ENCODE measurements at regions not wholly inside any gene's neighbourhood (a gene's known extent, or its start where the extent isn't known, plus 50 kb on each side); places are given as distances from the start of the nearest gene placed in this dataset.

DNA sequence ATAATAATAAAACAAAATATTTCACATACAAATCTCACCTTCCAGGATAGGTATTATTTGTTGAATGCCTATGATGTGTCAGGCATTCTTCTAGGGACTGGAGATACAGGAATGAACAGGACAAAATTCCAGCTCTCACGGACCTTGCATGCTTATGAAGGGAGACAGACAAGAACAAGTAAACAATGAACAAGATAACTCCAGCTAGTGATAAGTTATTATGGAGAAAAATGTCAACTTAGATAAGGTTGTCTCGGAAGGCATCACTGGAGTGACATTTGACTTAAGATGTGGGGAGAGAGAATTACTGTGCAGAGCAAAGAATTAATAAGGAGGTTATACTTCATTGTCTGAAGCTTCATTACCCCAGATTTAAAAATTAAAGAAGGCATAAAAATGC is 836.7 kb downstream of the SOCS6 start:
- Histone ChIP-seq H4K20me1 (ENCODE audit: insufficient read depth, low read length) (no peaks in the 10 kb centered on the region), H3K9me3 (ENCODE audit: insufficient read depth, low read length, severe bottlenecking) (peaks cover 2% of the 10 kb centered on the region), H3K4me1 (ENCODE audit: insufficient read depth, low read length) (no peaks in the 10 kb centered on the region), H3K9ac (ENCODE audit: low read depth, low read length) (no peak overlapping the region), H3K4me2 (ENCODE audit: insufficient read depth, low read length) (no peak overlapping the region), H3K4me3 (ENCODE audit: low read depth in 1 of 2, low read length in 2 of 2) (no peak overlapping the region), H3K36me3 (ENCODE audit: insufficient read depth, low read length) (no peaks in the 10 kb centered on the region), H3K27me3 (ENCODE audit: insufficient read depth, low read length, poor library complexity) (no peaks in the 10 kb centered on the region), H2AFZ (ENCODE audit: low read depth, low read length) (no peak overlapping the region), H3K27ac (ENCODE audit: low read length) (no peak overlapping the region), H3K79me2 (ENCODE audit: insufficient read depth, low read length) (no peaks in the 10 kb centered on the region)
- ATAC-seq (ENCODE audit: insufficient read depth, low read depth), result no peak
- TF ChIP-seq, protein P1, sequence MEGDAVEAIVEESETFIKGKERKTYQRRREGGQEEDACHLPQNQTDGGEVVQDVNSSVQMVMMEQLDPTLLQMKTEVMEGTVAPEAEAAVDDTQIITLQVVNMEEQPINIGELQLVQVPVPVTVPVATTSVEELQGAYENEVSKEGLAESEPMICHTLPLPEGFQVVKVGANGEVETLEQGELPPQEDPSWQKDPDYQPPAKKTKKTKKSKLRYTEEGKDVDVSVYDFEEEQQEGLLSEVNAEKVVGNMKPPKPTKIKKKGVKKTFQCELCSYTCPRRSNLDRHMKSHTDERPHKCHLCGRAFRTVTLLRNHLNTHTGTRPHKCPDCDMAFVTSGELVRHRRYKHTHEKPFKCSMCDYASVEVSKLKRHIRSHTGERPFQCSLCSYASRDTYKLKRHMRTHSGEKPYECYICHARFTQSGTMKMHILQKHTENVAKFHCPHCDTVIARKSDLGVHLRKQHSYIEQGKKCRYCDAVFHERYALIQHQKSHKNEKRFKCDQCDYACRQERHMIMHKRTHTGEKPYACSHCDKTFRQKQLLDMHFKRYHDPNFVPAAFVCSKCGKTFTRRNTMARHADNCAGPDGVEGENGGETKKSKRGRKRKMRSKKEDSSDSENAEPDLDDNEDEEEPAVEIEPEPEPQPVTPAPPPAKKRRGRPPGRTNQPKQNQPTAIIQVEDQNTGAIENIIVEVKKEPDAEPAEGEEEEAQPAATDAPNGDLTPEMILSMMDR (IDR thresholded peaks at IDR 0.05; ENCODE audit: borderline replicate concordance, extremely low read depth, low read length, poor library complexity, severe bottlenecking), result no peak
- no peak for TF ChIP-seq EZH2 (IDR thresholded peaks at IDR 0.05; ENCODE audit: borderline replicate concordance, low read depth, low read length, severe bottlenecking)
- DNase-seq, result no peak

- DNase-seq, result no peak
- no peaks in the 10 kb centered on the region for H3K9me3 ChIP-seq (ENCODE audit: insufficient read depth, low read length, severe bottlenecking)
- no peak overlapping the region for H3K4me2 ChIP-seq (ENCODE audit: insufficient read depth, low read length)
- no peak for TF ChIP-seq EZH2 (IDR thresholded peaks at IDR 0.05; ENCODE audit: borderline replicate concordance, low read depth, low read length, severe bottlenecking)
- TF ChIP-seq, protein P1 (IDR thresholded peaks at IDR 0.05; ENCODE audit: borderline replicate concordance, extremely low read depth, low read length, poor library complexity, severe bottlenecking), result no peak
- H4K20me1 ChIP-seq (ENCODE audit: insufficient read depth, low read length), result no peaks in the 10 kb centered on the region
- no peak for ATAC-seq (ENCODE audit: insufficient read depth, low read depth)
- H3K27ac ChIP-seq (ENCODE audit: low read length), result no peak overlapping the region
- no peak overlapping the region for H2AFZ ChIP-seq (ENCODE audit: low read depth, low read length)
- H3K27me3 ChIP-seq (ENCODE audit: insufficient read depth, low read length, poor library complexity), result no peaks in the 10 kb centered on the region
- no peaks in the 10 kb centered on the region for H3K36me3 ChIP-seq (ENCODE audit: insufficient read depth, low read length)
- H3K4me1 ChIP-seq (ENCODE audit: insufficient read depth, low read length), result no peaks in the 10 kb centered on the region
- no peaks in the 10 kb centered on the region for H3K79me2 ChIP-seq (ENCODE audit: insufficient read depth, low read length)
- H3K4me3 ChIP-seq (ENCODE audit: low read depth in 1 of 2, low read length in 2 of 2), result no peak overlapping the region
- H3K9ac ChIP-seq (ENCODE audit: low read depth, low read length), result no peak overlapping the region
These were observed 827.7 kb downstream of the SOCS6 start for GRCh38 chr18:71116535-71116934.

- no peaks in the 10 kb centered on the region for H3K79me2 ChIP-seq (ENCODE audit: insufficient read depth, low read length)
- ATAC-seq (ENCODE audit: insufficient read depth, low read depth) (no peak), DNase-seq (no peak)
- no peaks in the 10 kb centered on the region for H3K4me1 ChIP-seq (ENCODE audit: insufficient read depth, low read length)
- H3K27me3 ChIP-seq (ENCODE audit: insufficient read depth, low read length, poor library complexity), result no peaks in the 10 kb centered on the region
- no peaks in the 10 kb centered on the region for H4K20me1 ChIP-seq (ENCODE audit: insufficient read depth, low read length)
- no peaks in the 10 kb centered on the region for H3K9me3 ChIP-seq (ENCODE audit: insufficient read depth, low read length, severe bottlenecking)
- no peak overlapping the region for H3K4me3 ChIP-seq (ENCODE audit: low read depth in 1 of 2, low read length in 2 of 2)
- H3K4me2 ChIP-seq (ENCODE audit: insufficient read depth, low read length), result no peak overlapping the region
- TF ChIP-seq, protein P1 (IDR thresholded peaks at IDR 0.05; ENCODE audit: borderline replicate concordance, extremely low read depth, low read length, poor library complexity, severe bottlenecking), result no peak
- no peak for TF ChIP-seq EZH2 (IDR thresholded peaks at IDR 0.05; ENCODE audit: borderline replicate concordance, low read depth, low read length, severe bottlenecking)
- no peak overlapping the region for H2AFZ ChIP-seq (ENCODE audit: low read depth, low read length)
- H3K9ac ChIP-seq (ENCODE audit: low read depth, low read length), result no peak overlapping the region
- H3K27ac ChIP-seq (ENCODE audit: low read length), result no peak overlapping the region
- H3K36me3 ChIP-seq (ENCODE audit: insufficient read depth, low read length), result no peaks in the 10 kb centered on the region
These were observed 826.4 kb downstream of the SOCS6 start for GRCh38 chr18:71115261-71115660.
